ENCODE measurements at regions not wholly inside any gene's neighbourhood (a gene's known extent, or its start where the extent isn't known, plus 50 kb on each side); places are given as distances from the start of the nearest gene placed in this dataset.

DNA sequence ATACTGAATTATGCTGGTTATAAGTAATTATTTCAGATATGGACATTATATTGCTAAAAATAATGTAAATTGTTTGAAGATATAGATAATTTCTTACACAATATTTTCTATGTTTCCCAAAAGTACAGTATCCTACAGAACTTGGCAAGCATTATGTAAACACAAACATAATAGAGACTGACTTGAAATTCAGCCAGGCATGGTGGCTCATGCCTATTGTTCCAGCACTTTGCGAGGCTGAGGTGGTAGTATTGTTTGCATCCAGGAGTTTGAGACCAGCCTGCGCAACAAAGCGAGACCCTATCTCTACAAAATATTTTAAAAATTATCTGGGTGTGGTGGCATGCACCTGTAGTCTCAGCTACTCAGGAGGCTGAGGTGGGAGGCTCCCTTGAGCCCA lies 1300.5 kb upstream of the DDX18 start:
- BruUV-seq (replicated peaks), result no TSS peak
- no peaks in the 10 kb centered on the region for H3K36me3 ChIP-seq (ENCODE audit: control insufficient read depth, insufficient read depth, low read length)
- H3K9me3 ChIP-seq (ENCODE audit: control insufficient read depth, insufficient read depth, low read depth, low read length), result no peaks in the 10 kb centered on the region
- ChIA-PET POLR2A (no interaction called here), CTCF (no interaction called here)
- intact Hi-C loops (cut with micrococcal nuclease; ENCODE audit: unreplicated experiment) (no loop called here), in situ Hi-C loops (cut with HindIII; ENCODE audit: low pct_unique_long_range_greater_than_20kb, low sequenced_read_pairs) (no loop called here)
- H3K4me3 ChIP-seq (ENCODE audit: low read depth in 2 of 2, low read length in 2 of 2), result no peak overlapping the region
- no peak for ATAC-seq
- no peak for DNase-seq (ENCODE audit: low read depth, low spot score)
- no peak overlapping the region for H3K27ac ChIP-seq (ENCODE audit: low read length)
- TF ChIP-seq, protein P1, sequence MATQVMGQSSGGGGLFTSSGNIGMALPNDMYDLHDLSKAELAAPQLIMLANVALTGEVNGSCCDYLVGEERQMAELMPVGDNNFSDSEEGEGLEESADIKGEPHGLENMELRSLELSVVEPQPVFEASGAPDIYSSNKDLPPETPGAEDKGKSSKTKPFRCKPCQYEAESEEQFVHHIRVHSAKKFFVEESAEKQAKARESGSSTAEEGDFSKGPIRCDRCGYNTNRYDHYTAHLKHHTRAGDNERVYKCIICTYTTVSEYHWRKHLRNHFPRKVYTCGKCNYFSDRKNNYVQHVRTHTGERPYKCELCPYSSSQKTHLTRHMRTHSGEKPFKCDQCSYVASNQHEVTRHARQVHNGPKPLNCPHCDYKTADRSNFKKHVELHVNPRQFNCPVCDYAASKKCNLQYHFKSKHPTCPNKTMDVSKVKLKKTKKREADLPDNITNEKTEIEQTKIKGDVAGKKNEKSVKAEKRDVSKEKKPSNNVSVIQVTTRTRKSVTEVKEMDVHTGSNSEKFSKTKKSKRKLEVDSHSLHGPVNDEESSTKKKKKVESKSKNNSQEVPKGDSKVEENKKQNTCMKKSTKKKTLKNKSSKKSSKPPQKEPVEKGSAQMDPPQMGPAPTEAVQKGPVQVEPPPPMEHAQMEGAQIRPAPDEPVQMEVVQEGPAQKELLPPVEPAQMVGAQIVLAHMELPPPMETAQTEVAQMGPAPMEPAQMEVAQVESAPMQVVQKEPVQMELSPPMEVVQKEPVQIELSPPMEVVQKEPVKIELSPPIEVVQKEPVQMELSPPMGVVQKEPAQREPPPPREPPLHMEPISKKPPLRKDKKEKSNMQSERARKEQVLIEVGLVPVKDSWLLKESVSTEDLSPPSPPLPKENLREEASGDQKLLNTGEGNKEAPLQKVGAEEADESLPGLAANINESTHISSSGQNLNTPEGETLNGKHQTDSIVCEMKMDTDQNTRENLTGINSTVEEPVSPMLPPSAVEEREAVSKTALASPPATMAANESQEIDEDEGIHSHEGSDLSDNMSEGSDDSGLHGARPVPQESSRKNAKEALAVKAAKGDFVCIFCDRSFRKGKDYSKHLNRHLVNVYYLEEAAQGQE (IDR thresholded peaks at IDR 0.05; ENCODE audit: insufficient read depth in 1 of 2, low read depth in 2 of 2, low read length in 1 of 2), result no peak
- TF ChIP-seq TCF7L2 (IDR thresholded peaks at IDR 0.05; ENCODE audit: low read depth, low read length), result no peak
- no peak for TF ChIP-seq POLR2AphosphoS5 (IDR thresholded peaks at IDR 0.05; ENCODE audit: low read depth, low read length)
- TF ChIP-seq SIN3A (IDR thresholded peaks at IDR 0.05; ENCODE audit: borderline replicate concordance, insufficient read depth, low read depth, low read length), result no peak
- no peak for TF ChIP-seq CTCF (IDR thresholded peaks at IDR 0.05)
- no peaks in the 10 kb centered on the region for H3K4me1 ChIP-seq (ENCODE audit: control insufficient read depth, insufficient read depth, low read length)
- no peaks in the 10 kb centered on the region for H3K27me3 ChIP-seq (ENCODE audit: control insufficient read depth, insufficient read depth, low read length)

GRCh38 chr2:116517936-116518335 lies 1296.6 kb upstream of the DDX18 start:
- CTCF ChIA-PET, result no interaction called here
- Histone ChIP-seq H3K27me3 (ENCODE audit: control insufficient read depth, insufficient read depth, low read length) (no peaks in the 10 kb centered on the region), H3K27ac (ENCODE audit: low read length) (no peak overlapping the region), H3K36me3 (ENCODE audit: control insufficient read depth, insufficient read depth, low read length) (no peaks in the 10 kb centered on the region), H3K9me3 (ENCODE audit: control insufficient read depth, insufficient read depth, low read depth, low read length) (no peaks in the 10 kb centered on the region), H3K4me1 (ENCODE audit: control insufficient read depth, insufficient read depth, low read length) (no peaks in the 10 kb centered on the region), H3K4me3 (ENCODE audit: low read depth in 2 of 2, low read length in 2 of 2) (no peak overlapping the region)
- POLR2A ChIA-PET, result no interaction called here
- TF ChIP-seq TCF7L2 (IDR thresholded peaks at IDR 0.05; ENCODE audit: low read depth, low read length) (no peak), POLR2AphosphoS5 (IDR thresholded peaks at IDR 0.05; ENCODE audit: low read depth, low read length) (no peak), SIN3A (IDR thresholded peaks at IDR 0.05; ENCODE audit: borderline replicate concordance, insufficient read depth, low read depth, low read length) (no peak), CTCF (IDR thresholded peaks at IDR 0.05) (no peak)
- TF ChIP-seq, protein P1 (IDR thresholded peaks at IDR 0.05; ENCODE audit: insufficient read depth in 1 of 2, low read depth in 2 of 2, low read length in 1 of 2), result no peak
- ATAC-seq (no peak), DNase-seq (ENCODE audit: low read depth, low spot score) (no peak)
- BruUV-seq (replicated peaks), result no TSS peak
- intact Hi-C loops (cut with micrococcal nuclease; ENCODE audit: unreplicated experiment) (no loop called here), in situ Hi-C loops (cut with HindIII; ENCODE audit: low pct_unique_long_range_greater_than_20kb, low sequenced_read_pairs) (no loop called here)
